ENCODE measurements at regions not wholly inside any gene's neighbourhood (a gene's known extent, or its start where the extent isn't known, plus 50 kb on each side); places are given as distances from the start of the nearest gene placed in this dataset.

DNA sequence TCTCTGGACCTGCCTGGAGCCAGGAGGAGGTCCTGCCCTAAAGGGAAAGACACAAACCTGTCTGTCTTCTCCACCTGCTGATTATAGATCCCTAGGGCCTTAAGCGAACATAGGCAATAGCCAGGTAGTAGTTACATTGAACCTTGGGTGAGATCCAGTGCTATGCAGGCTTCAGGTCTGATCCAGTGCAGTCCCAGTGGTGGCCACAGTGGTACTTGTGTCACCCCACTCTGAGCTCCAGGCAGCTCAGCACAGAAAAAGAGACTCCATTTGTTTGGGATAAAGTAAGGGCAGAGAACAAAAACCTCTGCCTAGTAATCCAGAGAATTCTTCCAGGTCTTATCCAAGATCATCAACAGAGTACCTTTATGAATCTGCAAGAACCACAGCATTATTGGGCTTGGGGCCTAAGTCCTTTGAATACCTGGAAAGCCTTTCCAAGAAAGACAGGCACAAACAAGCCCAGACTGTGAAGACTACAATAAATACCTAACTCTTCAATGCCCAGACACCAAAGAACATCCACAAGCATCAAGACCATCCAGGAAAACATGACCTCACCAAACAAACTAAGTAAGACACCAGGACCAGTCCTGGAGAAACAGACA lies 60.4 kb upstream of the KTN1 start:
- ATAC-seq (peak; percentile 78), DNase-seq (ENCODE audit: low read depth, low spot score) (no peak)
- BruUV-seq (replicated peaks) = no TSS peak
- Histone ChIP-seq H3K79me2 (ENCODE audit: insufficient read depth, low read length) (no peaks in the 10 kb centered on the region), H3K36me3 (ENCODE audit: control insufficient read depth in 1 of 2, insufficient read depth in 2 of 2, low read length in 2 of 2) (no peaks in the 10 kb centered on the region), H3K27me3 (ENCODE audit: insufficient read depth, low read length) (no peaks in the 10 kb centered on the region), H3K9me3 (ENCODE audit: control insufficient read depth in 1 of 2, insufficient read depth in 1 of 2, low read depth in 1 of 2, low read length in 2 of 2) (no peaks in the 10 kb centered on the region), H3K9ac (ENCODE audit: low read length) (no peak overlapping the region), H3K9me2 (ENCODE audit: insufficient read depth) (no peaks in the 10 kb centered on the region), H3K4me1 (ENCODE audit: control insufficient read depth in 1 of 2, insufficient read depth in 2 of 2, low read length in 2 of 2) (peaks cover 7 to 15% of the 10 kb centered on the region in 2 experiments; a peak in 3 of 4 replicates), H3K4me2 (ENCODE audit: low read length) (no peak overlapping the region), H4K20me1 (ENCODE audit: insufficient read depth) (no peaks in the 10 kb centered on the region), H2AFZ (ENCODE audit: low read depth, low read length, poor library complexity, severe bottlenecking) (no peak overlapping the region), H3K27ac (ENCODE audit: low read depth, low read length) (no peak overlapping the region), H3K4me3 (replicated peaks in 1 of 2; ENCODE audit: low read depth in 1 of 2, low read length in 2 of 2) (no peak overlapping the region)
- ChIA-PET CTCF (interaction anchor here (2.1 kb wide), 1 partner anchor 73 kb away, joined by 6 read pairs; no protein-coding TSS in a partner anchor), POLR2A (no interaction called here), RAD21 (ENCODE audit: low non-redundant PET in 1 of 2, low total read pairs in 2 of 2, uncharacterized antibody in 2 of 2, unreplicated experiment in 2 of 2) (no interaction called here)
- intact Hi-C loops (cut with micrococcal nuclease) = no loop called here
- TF ChIP-seq, protein P1, sequence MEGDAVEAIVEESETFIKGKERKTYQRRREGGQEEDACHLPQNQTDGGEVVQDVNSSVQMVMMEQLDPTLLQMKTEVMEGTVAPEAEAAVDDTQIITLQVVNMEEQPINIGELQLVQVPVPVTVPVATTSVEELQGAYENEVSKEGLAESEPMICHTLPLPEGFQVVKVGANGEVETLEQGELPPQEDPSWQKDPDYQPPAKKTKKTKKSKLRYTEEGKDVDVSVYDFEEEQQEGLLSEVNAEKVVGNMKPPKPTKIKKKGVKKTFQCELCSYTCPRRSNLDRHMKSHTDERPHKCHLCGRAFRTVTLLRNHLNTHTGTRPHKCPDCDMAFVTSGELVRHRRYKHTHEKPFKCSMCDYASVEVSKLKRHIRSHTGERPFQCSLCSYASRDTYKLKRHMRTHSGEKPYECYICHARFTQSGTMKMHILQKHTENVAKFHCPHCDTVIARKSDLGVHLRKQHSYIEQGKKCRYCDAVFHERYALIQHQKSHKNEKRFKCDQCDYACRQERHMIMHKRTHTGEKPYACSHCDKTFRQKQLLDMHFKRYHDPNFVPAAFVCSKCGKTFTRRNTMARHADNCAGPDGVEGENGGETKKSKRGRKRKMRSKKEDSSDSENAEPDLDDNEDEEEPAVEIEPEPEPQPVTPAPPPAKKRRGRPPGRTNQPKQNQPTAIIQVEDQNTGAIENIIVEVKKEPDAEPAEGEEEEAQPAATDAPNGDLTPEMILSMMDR (IDR thresholded peaks at IDR 0.05 in 2 of 3, conservative IDR thresholded peaks at IDR 0.05 in 1 of 3; ENCODE audit: borderline replicate concordance in 1 of 3, insufficient read depth in 1 of 3, low read depth in 2 of 3, low read length in 2 of 3) = 0 out of 6 replicates have a peak, but pooled peaks of 2 of the 3 experiments have one; percentile 17 to 27
- TF ChIP-seq EGR1 (IDR thresholded peaks at IDR 0.05; ENCODE audit: low read depth) = no peak
- no peak for TF ChIP-seq RAD21 (IDR thresholded peaks at IDR 0.05; ENCODE audit: low read depth)

DNA sequence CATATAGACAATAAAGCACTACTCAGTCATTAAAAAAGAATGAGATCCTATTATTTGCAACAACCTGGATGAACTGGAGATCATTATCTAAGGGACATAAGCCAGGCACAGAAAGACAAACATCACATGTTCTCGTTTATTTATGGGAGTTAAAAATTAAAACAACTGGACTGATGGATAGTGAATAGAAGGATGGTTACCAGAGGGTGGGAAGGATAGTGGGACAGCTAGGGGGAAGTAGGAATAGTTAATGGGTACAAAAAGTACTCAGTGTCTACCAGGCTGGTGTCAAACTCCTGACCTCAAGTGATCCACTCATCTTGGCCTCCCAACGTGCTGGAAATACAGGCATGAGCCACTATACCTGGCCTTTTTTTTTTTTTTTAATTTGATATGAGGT lies 56.7 kb upstream of the KTN1 start:
- Histone ChIP-seq H3K9me3 (ENCODE audit: control insufficient read depth in 1 of 2, insufficient read depth in 1 of 2, low read depth in 1 of 2, low read length in 2 of 2) (no peaks in the 10 kb centered on the region), H4K20me1 (ENCODE audit: insufficient read depth) (no peaks in the 10 kb centered on the region), H3K36me3 (ENCODE audit: control insufficient read depth in 1 of 2, insufficient read depth in 2 of 2, low read length in 2 of 2) (no peaks in the 10 kb centered on the region), H2AFZ (ENCODE audit: low read depth, low read length, poor library complexity, severe bottlenecking) (no peak overlapping the region), H3K27me3 (ENCODE audit: insufficient read depth, low read length) (no peaks in the 10 kb centered on the region), H3K9ac (ENCODE audit: low read length) (no peak overlapping the region), H3K9me2 (ENCODE audit: insufficient read depth) (no peaks in the 10 kb centered on the region), H3K4me2 (ENCODE audit: low read length) (no peak overlapping the region), H3K4me1 (ENCODE audit: control insufficient read depth in 1 of 2, insufficient read depth in 2 of 2, low read length in 2 of 2) (peaks cover 0 to 4% of the 10 kb centered on the region in 2 experiments; a peak in 1 of 4 replicates), H3K4me3 (replicated peaks in 1 of 2; ENCODE audit: low read depth in 1 of 2, low read length in 2 of 2) (no peak overlapping the region), H3K27ac (ENCODE audit: low read depth, low read length) (no peak overlapping the region), H3K79me2 (ENCODE audit: insufficient read depth, low read length) (no peaks in the 10 kb centered on the region)
- intact Hi-C loops (cut with micrococcal nuclease) = no loop called here
- no peak for DNase-seq (ENCODE audit: low read depth, low spot score)
- no peak for TF ChIP-seq YY1 (IDR thresholded peaks at IDR 0.05; ENCODE audit: extremely low read depth, insufficient replicate concordance, low read depth, low read length)
- ChIA-PET RAD21 (ENCODE audit: low non-redundant PET in 1 of 2, low total read pairs in 2 of 2, uncharacterized antibody in 2 of 2, unreplicated experiment in 2 of 2) (no interaction called here), CTCF (no interaction called here), POLR2A (no interaction called here)
- BruUV-seq (replicated peaks) = no TSS peak
- ATAC-seq = no peak
